ENCODE measurements at regions not wholly inside any gene's neighbourhood (a gene's known extent, or its start where the extent isn't known, plus 50 kb on each side); places are given as distances from the start of the nearest gene placed in this dataset.

- no peaks in the 10 kb centered on the region for H4K20me1 ChIP-seq (ENCODE audit: insufficient read depth)
- no peak overlapping the region for H2AFZ ChIP-seq
- intact Hi-C loops (cut with micrococcal nuclease; ENCODE audit: unreplicated experiment): no loop called here
- H3K9me3 ChIP-seq (ENCODE audit: insufficient read depth, low read depth): no peaks in the 10 kb centered on the region
- H3K9me2 ChIP-seq (ENCODE audit: insufficient read depth): no peaks in the 10 kb centered on the region
- H3F3A ChIP-seq (ENCODE audit: insufficient read depth, low read depth): no peaks in the 10 kb centered on the region; the same call in 1 of the 2 replicates
- no peak overlapping the region for H3K4me2 ChIP-seq
- BruUV-seq (replicated peaks): no TSS peak
- H3K4me3 ChIP-seq: no peak overlapping the region
- H3K79me2 ChIP-seq (ENCODE audit: low read depth): no peaks in the 10 kb centered on the region
- TF ChIP-seq EZH2 (IDR thresholded peaks at IDR 0.05; ENCODE audit: low read depth): no peak
- no peak for TF ChIP-seq CTCF (conservative IDR thresholded peaks at IDR 0.05)
- DNase-seq: no peak
- no peaks in the 10 kb centered on the region for H3K27me3 ChIP-seq (ENCODE audit: insufficient read depth, low read depth)
- no peaks in the 10 kb centered on the region for H3K36me3 ChIP-seq (ENCODE audit: low read depth)
- H3K4me1 ChIP-seq (replicated peaks; ENCODE audit: insufficient read depth): peaks cover 11% of the 10 kb centered on the region; the same call in 1 of the 2 replicates
- CTCF ChIA-PET: no interaction called here
- POLR2A ChIA-PET (ENCODE audit: unreplicated experiment): no interaction called here
- no peak overlapping the region for H3K27ac ChIP-seq
Observed at GRCh38 chr14:47961634-47962033, 286.2 kb upstream of the MDGA2 start.

- Histone ChIP-seq H3K27ac (no peak overlapping the region), H3F3A (ENCODE audit: insufficient read depth, low read depth) (no peaks in the 10 kb centered on the region; the same call in 1 of the 2 replicates), H3K9me3 (ENCODE audit: insufficient read depth, low read depth) (no peaks in the 10 kb centered on the region), H3K4me1 (replicated peaks; ENCODE audit: insufficient read depth) (peaks cover 11% of the 10 kb centered on the region; the same call in 1 of the 2 replicates), H3K79me2 (ENCODE audit: low read depth) (no peaks in the 10 kb centered on the region), H3K4me3 (no peak overlapping the region), H3K4me2 (peak overlapping the region; percentile 26; the same call in 1 of the 2 replicates), H3K27me3 (ENCODE audit: insufficient read depth, low read depth) (no peaks in the 10 kb centered on the region), H3K36me3 (ENCODE audit: low read depth) (no peaks in the 10 kb centered on the region), H2AFZ (no peak overlapping the region), H3K9me2 (ENCODE audit: insufficient read depth) (no peaks in the 10 kb centered on the region), H4K20me1 (ENCODE audit: insufficient read depth) (no peaks in the 10 kb centered on the region)
- POLR2A ChIA-PET (ENCODE audit: unreplicated experiment): no interaction called here
- TF ChIP-seq CTCF (conservative IDR thresholded peaks at IDR 0.05) (no peak), EZH2 (IDR thresholded peaks at IDR 0.05; ENCODE audit: low read depth) (no peak)
- BruUV-seq (replicated peaks): no TSS peak
- DNase-seq: peak in 1 of 2 experiments; percentile 64
- CTCF ChIA-PET: no interaction called here
- intact Hi-C loops (cut with micrococcal nuclease; ENCODE audit: unreplicated experiment): no loop called here
Observed at GRCh38 chr14:47959740-47960139, 284.3 kb upstream of the MDGA2 start.

GRCh38 chr14:47949006-47949405 is 273.6 kb upstream of the MDGA2 start:
- no peaks in the 10 kb centered on the region for H3K79me2 ChIP-seq (ENCODE audit: low read depth)
- H3K4me1 ChIP-seq (replicated peaks; ENCODE audit: insufficient read depth): no peaks in the 10 kb centered on the region
- intact Hi-C loops (cut with micrococcal nuclease; ENCODE audit: unreplicated experiment): no loop called here
- H3K4me2 ChIP-seq: no peak overlapping the region
- TF ChIP-seq EZH2 (IDR thresholded peaks at IDR 0.05; ENCODE audit: low read depth) (no peak), CTCF (conservative IDR thresholded peaks at IDR 0.05) (no peak)
- no TSS peak for BruUV-seq (replicated peaks)
- ChIA-PET POLR2A (ENCODE audit: unreplicated experiment) (no interaction called here), CTCF (no interaction called here)
- no peak overlapping the region for H3K27ac ChIP-seq
- no peaks in the 10 kb centered on the region for H3K27me3 ChIP-seq (ENCODE audit: insufficient read depth, low read depth)
- H4K20me1 ChIP-seq (ENCODE audit: insufficient read depth): no peaks in the 10 kb centered on the region
- no peaks in the 10 kb centered on the region for H3K36me3 ChIP-seq (ENCODE audit: low read depth)
- no peaks in the 10 kb centered on the region for H3K9me2 ChIP-seq (ENCODE audit: insufficient read depth)
- H3K4me3 ChIP-seq: no peak overlapping the region
- no peak for DNase-seq
- no peaks in the 10 kb centered on the region for H3K9me3 ChIP-seq (ENCODE audit: insufficient read depth, low read depth)
- no peak overlapping the region for H2AFZ ChIP-seq
- H3F3A ChIP-seq (ENCODE audit: insufficient read depth, low read depth): no peaks in the 10 kb centered on the region

All from PC-9 (cell line).